Inferior parietal cortex (tissue), 1 donor: ENCODE measurements at regions not wholly inside any gene's neighbourhood (a gene's known extent, or its start where the extent isn't known, plus 50 kb on each side); places are given as distances from the start of the nearest gene placed in this dataset.

Source experiments
- DNase-seq: peaks from one replicate; pipeline ENCODE4 v3.0.0-alpha.2; 2016; ENCODE audit errors: extremely low spot score

GRCh38 chr16:5496013-5496412, 398.4 kb upstream of the EEF2KMT start:
- DNase-seq, result no peak

GRCh38 chr16:5490499-5490898, 392.9 kb upstream of the EEF2KMT start:
- DNase-seq, result peak; percentile 75

- DNase-seq, result no peak
Observed at GRCh38 chr16:5488581-5488980, 391.0 kb upstream of the EEF2KMT start.

GRCh38 chr16:5487728-5488127, 390.1 kb upstream of the EEF2KMT start:
- DNase-seq, result no peak

GRCh38 chr16:5482256-5482655, 384.7 kb upstream of the EEF2KMT start:
- no peak for DNase-seq

GRCh38 chr16:5480431-5481195, 383.0 kb upstream of the EEF2KMT start:
- no peak for DNase-seq

- no peak for DNase-seq
Observed at GRCh38 chr16:5479926-5480325, 382.3 kb upstream of the EEF2KMT start.

GRCh38 chr16:5478036-5478435, 380.4 kb upstream of the EEF2KMT start:
- no peak for DNase-seq

GRCh38 chr16:5477251-5477650, 379.7 kb upstream of the EEF2KMT start:
- no peak for DNase-seq

GRCh38 chr16:5472552-5472951, 375.0 kb upstream of the EEF2KMT start:
- no peak for DNase-seq

GRCh38 chr16:5468488-5468887, 370.9 kb upstream of the EEF2KMT start:
- no peak for DNase-seq

- no peak for DNase-seq
Observed at GRCh38 chr16:5467552-5467951, 370.0 kb upstream of the EEF2KMT start.

- DNase-seq, result no peak
Observed at GRCh38 chr16:5466551-5466950, 369.0 kb upstream of the EEF2KMT start.

GRCh38 chr16:5465714-5466113, 368.1 kb upstream of the EEF2KMT start:
- DNase-seq, result no peak

GRCh38 chr16:5463820-5464219, 366.2 kb upstream of the EEF2KMT start:
- DNase-seq, result no peak

- no peak for DNase-seq
Observed at GRCh38 chr16:5461574-5461973, 364.0 kb upstream of the EEF2KMT start.

- no peak for DNase-seq
Observed at GRCh38 chr16:5461141-5461540, 363.5 kb upstream of the EEF2KMT start.

GRCh38 chr16:5460701-5461100, 363.1 kb upstream of the EEF2KMT start:
- DNase-seq, result no peak

- DNase-seq, result no peak
Observed at GRCh38 chr16:5459863-5460262, 362.3 kb upstream of the EEF2KMT start.

- DNase-seq, result no peak
Observed at GRCh38 chr16:5455110-5455509, 357.5 kb upstream of the EEF2KMT start.

GRCh38 chr16:5454349-5454748, 356.8 kb upstream of the EEF2KMT start:
- DNase-seq, result no peak

- DNase-seq, result no peak
Observed at GRCh38 chr16:5451641-5452040, 354.0 kb upstream of the EEF2KMT start.

- no peak for DNase-seq
Observed at GRCh38 chr16:5450409-5451104, 353.0 kb upstream of the EEF2KMT start.
